H1 (cell line): ENCODE measurements at regions not wholly inside any gene's neighbourhood (a gene's known extent, or its start where the extent isn't known, plus 50 kb on each side); places are given as distances from the start of the nearest gene placed in this dataset.

Source experiments
- CHD2 ChIP-seq: IDR thresholded peaks from 2 replicates; pipeline ENCODE4 v1.6.1; 2012; ENCODE audit warnings: low read length, improper control_type of control experiment
- CTCF ChIP-seq, 3 experiments: IDR thresholded peaks; 1 replicate in 2 of 3; 2 replicates in 1 of 3; pipeline versions ENCODE4 v1.5.1 to v1.6.1; 2011; ENCODE audit warnings: low read length in 3 of 3, mild to moderate bottlenecking in 3 of 3, inconsistent platforms in 2 of 3, low read depth in 1 of 3, moderate library complexity in 1 of 3; ENCODE audit not compliant: insufficient read depth in 1 of 3; ENCODE audit errors: control extremely low read depth in 1 of 3
- EZH2 ChIP-seq: fragments of 200-600 bp; sonication (generic); IDR thresholded peaks from 2 replicates; pipeline ENCODE4 v1.7.1; 2012; ENCODE audit warnings: low read depth, mild to moderate bottlenecking, moderate library complexity, low read length, inconsistent platforms; ENCODE audit not compliant: severe bottlenecking
- KDM1A ChIP-seq: fragments of 200-600, 300-600 bp; sonication (generic); IDR thresholded peaks from 2 replicates; pipeline ENCODE4 v1.7.1; 2016; ENCODE audit warnings: mild to moderate bottlenecking, low read length, borderline replicate concordance
- MAX ChIP-seq: IDR thresholded peaks from 2 replicates; pipeline ENCODE4 v1.6.1; 2012; ENCODE audit warnings: inconsistent platforms
- SIN3A ChIP-seq, 2 experiments: IDR thresholded peaks in 1 of 2; conservative IDR thresholded peaks in 1 of 2; 2 replicates each; pipeline ENCODE4 v1.6.1; 2011 to 2012; ENCODE audit warnings: low read length in 2 of 2, improper control_type of control experiment in 1 of 2, low read depth in 1 of 2, mild to moderate bottlenecking in 1 of 2
- TBP ChIP-seq: IDR thresholded peaks from 2 replicates; pipeline ENCODE4 v1.6.1; 2011; ENCODE audit warnings: low read depth, low read length, improper control_type of control experiment
- YY1 ChIP-seq: IDR thresholded peaks from 2 replicates; pipeline ENCODE4 v1.6.1; 2011; ENCODE audit warnings: low read depth, mild to moderate bottlenecking, low read length

GRCh38 chr14:85273952-85274351 lies 256.0 kb upstream of the FLRT2 start:
- TF ChIP-seq TBP (no peak), CHD2 (no peak), SIN3A (conservative IDR thresholded peaks at IDR 0.05 in 1 of 2, IDR thresholded peaks at IDR 0.05 in 1 of 2; ENCODE audit: low read depth in 1 of 2, low read length in 2 of 2) (no peak), EZH2 (no peak), MAX (no peak), YY1 (no peak), CTCF (IDR thresholded peaks at IDR 0.05; ENCODE audit: control extremely low read depth in 1 of 3, insufficient read depth in 1 of 3, low read depth in 1 of 3, low read length in 3 of 3) (no peak), KDM1A (no peak)
